Activated T-cell treated with anti-CD3 and anti-CD28 coated beads, Interleukin-2, amount 50 U/mL, for 4 hours (primary cell): ENCODE measurements at regions not wholly inside any gene's neighbourhood (a gene's known extent, or its start where the extent isn't known, plus 50 kb on each side); places are given as distances from the start of the nearest gene placed in this dataset.
A peak's percentile ranks its signal among the peaks of the same experiment; 100 is the strongest.
"Not testable (repeated sequence)": the region's sequence is repeated elsewhere in the genome, so short reads cannot be mapped to it uniquely, and the experiment has no call there.

Experiments used
- ATAC-seq, 2 donors: fragments of 200-7000 bp; cut with Tn5 transposase; one replicate each; pipeline ENCODE4 v1.10.0; 2021
- DNase-seq: peaks from one replicate; pipeline ENCODE4 v3.0.0-alpha.2; 2020
- H3K27me3 Mint-ChIP-seq: one replicate; pipeline ENCODE4 v1.8.0; 2021; ENCODE audit warnings: low read depth, mixed read lengths
- H3K36me3 Mint-ChIP-seq: one replicate; pipeline ENCODE4 v1.8.0; 2022; ENCODE audit warnings: mixed read lengths; ENCODE audit not compliant: insufficient read depth
- H3K4me1 Mint-ChIP-seq: one replicate; pipeline ENCODE4 v1.8.0; 2021; ENCODE audit warnings: low read depth, mixed read lengths
- H3K4me3 Mint-ChIP-seq: one replicate; pipeline ENCODE4 v1.8.0; 2021; ENCODE audit warnings: mild to moderate bottlenecking, moderate library complexity, mixed read lengths
- H3K9me3 Mint-ChIP-seq: one replicate; pipeline ENCODE4 v1.8.0; 2021; ENCODE audit warnings: mixed read lengths

GRCh38 chr2:101580528-101580927, 105.6 kb upstream of the RFX8 start:
- peaks cover 17% of the 10 kb centered on the region for H3K4me1 Mint-ChIP-seq
- H3K36me3 Mint-ChIP-seq: peaks cover 3% of the 10 kb centered on the region
- peaks cover 16% of the 10 kb centered on the region for H3K9me3 Mint-ChIP-seq
- no peak for ATAC-seq
- no peak overlapping the region for H3K4me3 Mint-ChIP-seq
- no peaks in the 10 kb centered on the region for H3K27me3 Mint-ChIP-seq
- no peak for DNase-seq

- H3K9me3 Mint-ChIP-seq: peaks cover 8% of the 10 kb centered on the region
- no peaks in the 10 kb centered on the region for H3K36me3 Mint-ChIP-seq
- H3K4me3 Mint-ChIP-seq: no peak overlapping the region
- ATAC-seq (no peak), DNase-seq (no peak)
- H3K27me3 Mint-ChIP-seq: no peaks in the 10 kb centered on the region
- peaks cover 22% of the 10 kb centered on the region for H3K4me1 Mint-ChIP-seq
These were observed 103.8 kb upstream of the RFX8 start for GRCh38 chr2:101578671-101579070.

GRCh38 chr2:101578135-101578534, 103.2 kb upstream of the RFX8 start:
- H3K36me3 Mint-ChIP-seq, H3K4me3 Mint-ChIP-seq, DNase-seq: not testable (repeated sequence)

GRCh38 chr2:101577173-101577572, 102.3 kb upstream of the RFX8 start:
- H3K36me3 Mint-ChIP-seq: no peaks in the 10 kb centered on the region
- no peaks in the 10 kb centered on the region for H3K27me3 Mint-ChIP-seq
- H3K9me3 Mint-ChIP-seq: peaks cover 5% of the 10 kb centered on the region
- DNase-seq: no peak
- ATAC-seq: no peak
- H3K4me3 Mint-ChIP-seq: no peak overlapping the region
- H3K4me1 Mint-ChIP-seq: peaks cover 22% of the 10 kb centered on the region

More at GRCh38 chr2:101578135-101578534, 103.2 kb upstream of the RFX8 start:
- not testable (repeated sequence) for ATAC-seq, H3K9me3 Mint-ChIP-seq, H3K27me3 Mint-ChIP-seq
- peaks cover 22% of the 10 kb centered on the region for H3K4me1 Mint-ChIP-seq

GRCh38 chr2:101574622-101575021, 99.7 kb upstream of the RFX8 start:
- Mint-ChIP-seq H3K36me3 (no peaks in the 10 kb centered on the region), H3K9me3 (peaks cover 5% of the 10 kb centered on the region), H3K4me1 (peaks cover 35% of the 10 kb centered on the region), H3K27me3 (no peaks in the 10 kb centered on the region), H3K4me3 (no peak overlapping the region)
- no peak for DNase-seq
- no peak for ATAC-seq

GRCh38 chr2:101571951-101572350, 97.0 kb upstream of the RFX8 start:
- Mint-ChIP-seq H3K27me3 (no peaks in the 10 kb centered on the region), H3K36me3 (no peaks in the 10 kb centered on the region), H3K4me3 (no peak overlapping the region), H3K9me3 (peaks cover 5% of the 10 kb centered on the region), H3K4me1 (peaks cover 30% of the 10 kb centered on the region)
- DNase-seq (no peak), ATAC-seq (no peak)

- Mint-ChIP-seq H3K4me3 (peak overlapping the region; percentile 72), H3K4me1 (peaks cover 32% of the 10 kb centered on the region), H3K27me3 (no peaks in the 10 kb centered on the region), H3K36me3 (no peaks in the 10 kb centered on the region), H3K9me3 (peaks cover 5% of the 10 kb centered on the region)
- ATAC-seq: no peak
- DNase-seq: no peak
These were observed 95.1 kb upstream of the RFX8 start for GRCh38 chr2:101569886-101570520.

GRCh38 chr2:101568969-101569368, 94.1 kb upstream of the RFX8 start:
- Mint-ChIP-seq H3K9me3 (peaks cover 5% of the 10 kb centered on the region), H3K4me1 (peaks cover 32% of the 10 kb centered on the region), H3K27me3 (peaks cover 2% of the 10 kb centered on the region), H3K36me3 (no peaks in the 10 kb centered on the region), H3K4me3 (no peak overlapping the region)
- no peak for DNase-seq
- ATAC-seq: no peak

- Mint-ChIP-seq H3K4me1 (peaks cover 42% of the 10 kb centered on the region), H3K27me3 (peaks cover 2% of the 10 kb centered on the region)
These were observed 91.8 kb upstream of the RFX8 start for GRCh38 chr2:101566632-101567228.

GRCh38 chr2:101563849-101564248, 88.9 kb upstream of the RFX8 start:
- peaks cover 2% of the 10 kb centered on the region for H3K27me3 Mint-ChIP-seq
- ATAC-seq: no peak
- H3K4me3 Mint-ChIP-seq: no peak overlapping the region
- no peak for DNase-seq
- H3K4me1 Mint-ChIP-seq: peaks cover 42% of the 10 kb centered on the region
- H3K36me3 Mint-ChIP-seq: peaks cover 4% of the 10 kb centered on the region
- peaks cover 5% of the 10 kb centered on the region for H3K9me3 Mint-ChIP-seq

More at GRCh38 chr2:101566632-101567228, 91.8 kb upstream of the RFX8 start:
- DNase-seq (no peak), ATAC-seq (no peak)
- Mint-ChIP-seq H3K9me3 (no peaks in the 10 kb centered on the region), H3K36me3 (no peaks in the 10 kb centered on the region), H3K4me3 (no peak overlapping the region)

GRCh38 chr2:101560780-101561315, 85.9 kb upstream of the RFX8 start:
- H3K4me1 Mint-ChIP-seq: peaks cover 33% of the 10 kb centered on the region
- H3K9me3 Mint-ChIP-seq: peaks cover 5% of the 10 kb centered on the region
- DNase-seq: no peak
- H3K36me3 Mint-ChIP-seq: peaks cover 4% of the 10 kb centered on the region
- no peak for ATAC-seq
- H3K27me3 Mint-ChIP-seq: peaks cover 2% of the 10 kb centered on the region
- H3K4me3 Mint-ChIP-seq: no peak overlapping the region

GRCh38 chr2:101559551-101559950, 84.6 kb upstream of the RFX8 start:
- Mint-ChIP-seq H3K9me3 (peaks cover 5% of the 10 kb centered on the region), H3K27me3 (peaks cover 2% of the 10 kb centered on the region), H3K4me3 (no peak overlapping the region), H3K36me3 (peaks cover 4% of the 10 kb centered on the region), H3K4me1 (peaks cover 29% of the 10 kb centered on the region)
- ATAC-seq (no peak), DNase-seq (no peak)

GRCh38 chr2:101558740-101559525, 84.0 kb upstream of the RFX8 start:
- ATAC-seq (no peak), DNase-seq (no peak)
- Mint-ChIP-seq H3K4me3 (no peak overlapping the region), H3K9me3 (peaks cover 5% of the 10 kb centered on the region), H3K27me3 (no peaks in the 10 kb centered on the region), H3K36me3 (peaks cover 4% of the 10 kb centered on the region), H3K4me1 (peaks cover 28% of the 10 kb centered on the region)

- Mint-ChIP-seq H3K27me3 (no peaks in the 10 kb centered on the region), H3K4me1 (peaks cover 21% of the 10 kb centered on the region), H3K4me3 (no peak overlapping the region), H3K9me3 (peaks cover 5% of the 10 kb centered on the region), H3K36me3 (peaks cover 4% of the 10 kb centered on the region)
- no peak for ATAC-seq
- DNase-seq: no peak
These were observed 81.1 kb upstream of the RFX8 start for GRCh38 chr2:101556033-101556459.
